ENCODE measurements at regions not wholly inside any gene's neighbourhood (a gene's known extent, or its start where the extent isn't known, plus 50 kb on each side); places are given as distances from the start of the nearest gene placed in this dataset.
"Not testable (repeated sequence)": the region's sequence is repeated elsewhere in the genome, so short reads cannot be mapped to it uniquely, and the experiment has no call there.

DNA sequence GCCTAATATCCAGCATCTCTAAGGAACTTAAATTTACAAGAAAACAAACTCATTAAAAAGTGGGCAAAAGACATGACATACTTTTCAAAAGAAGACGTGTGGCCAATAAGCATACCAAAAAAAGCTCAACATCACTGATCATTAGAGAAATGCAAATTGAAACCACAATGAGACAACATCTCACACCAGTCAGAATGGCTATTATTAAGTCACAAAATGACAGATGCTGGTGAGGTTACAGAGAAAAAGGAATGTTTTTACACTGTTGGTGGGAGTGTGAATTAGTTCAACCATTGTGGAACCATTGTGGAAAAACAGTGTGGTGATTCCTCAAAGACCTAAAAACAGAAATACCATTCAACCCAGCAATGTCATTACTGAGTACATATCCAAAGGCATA lies 83.5 kb upstream of the RBMS1 start:
- H3K27me3 ChIP-seq (ENCODE audit: insufficient read depth, low read length); H3K4me3 ChIP-seq (ENCODE audit: low read length); H3K9me3 ChIP-seq (ENCODE audit: low read depth, low read length): not testable (repeated sequence)
- H3K4me1 ChIP-seq (ENCODE audit: insufficient read depth, low read length): peaks cover 21% of the 10 kb centered on the region

DNA sequence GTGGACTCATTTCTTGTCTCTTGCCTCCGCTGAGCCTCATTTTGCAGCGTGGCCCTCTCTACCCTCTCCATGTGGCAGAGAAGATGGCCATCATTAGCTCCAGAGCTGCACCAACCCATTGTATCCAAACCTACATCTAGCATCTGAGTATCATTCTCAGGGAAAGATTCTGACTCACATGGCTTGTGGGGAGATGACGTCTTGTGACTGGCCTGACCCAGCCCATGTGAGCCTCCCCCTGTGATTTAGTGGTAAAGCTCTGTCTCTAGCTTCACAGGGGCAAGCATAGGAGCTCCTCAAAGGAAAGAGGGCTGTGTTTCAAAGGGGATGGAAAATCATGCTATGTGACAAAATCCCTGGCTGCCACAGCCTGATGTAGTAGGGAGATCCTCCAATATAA lies 87.4 kb upstream of the RBMS1 start:
- Histone ChIP-seq H3K4me1 (ENCODE audit: insufficient read depth, low read length) (peaks cover under 1% of the 10 kb centered on the region), H3K27me3 (ENCODE audit: insufficient read depth, low read length) (no peaks in the 10 kb centered on the region), H3K4me3 (ENCODE audit: low read length) (no peak overlapping the region), H3K9me3 (ENCODE audit: low read depth, low read length) (no peaks in the 10 kb centered on the region)

DNA sequence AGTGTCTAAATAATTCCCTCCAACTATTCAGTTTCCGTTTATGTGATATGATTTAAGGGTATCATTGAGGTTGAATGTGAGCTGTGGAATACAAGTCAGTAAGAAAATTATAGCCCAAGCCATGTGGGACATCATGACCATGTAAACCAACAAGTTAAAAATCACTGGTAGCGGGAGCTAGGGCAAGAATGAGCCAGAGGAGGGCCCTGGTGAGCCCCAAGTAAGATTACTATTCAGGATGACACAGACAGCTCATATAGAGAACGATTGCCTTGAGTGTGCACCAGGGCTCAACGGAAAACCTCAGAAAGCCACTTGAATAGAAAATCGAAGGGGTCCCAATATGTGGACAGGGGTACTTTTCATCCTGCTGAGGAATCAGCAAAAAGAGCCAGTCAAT lies 87.8 kb upstream of the RBMS1 start:
- H3K4me1 ChIP-seq (ENCODE audit: insufficient read depth, low read length): no peaks in the 10 kb centered on the region
- H3K4me3 ChIP-seq (ENCODE audit: low read length): no peak overlapping the region
- H3K27me3 ChIP-seq (ENCODE audit: insufficient read depth, low read length): no peaks in the 10 kb centered on the region
- H3K9me3 ChIP-seq (ENCODE audit: low read depth, low read length): no peaks in the 10 kb centered on the region

DNA sequence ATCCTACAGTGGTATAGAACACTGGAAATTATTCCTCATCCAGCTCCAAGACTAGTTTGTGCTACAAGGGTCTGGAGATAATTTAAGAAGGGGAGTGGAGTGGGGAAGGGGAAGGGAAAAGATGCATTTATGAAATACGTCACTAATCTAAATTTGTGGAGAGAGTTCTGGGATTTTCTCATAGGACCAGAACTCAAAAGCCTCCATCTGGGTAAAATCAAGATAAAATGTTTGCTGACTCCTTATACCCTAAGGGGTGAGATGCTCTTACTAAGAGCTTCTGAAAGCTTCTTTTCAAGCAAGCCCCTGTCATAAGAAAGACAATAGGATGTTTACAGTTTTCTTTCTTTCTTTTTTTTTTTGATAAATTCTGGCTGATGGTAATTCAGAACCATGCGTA lies 88.5 kb upstream of the RBMS1 start:
- no peaks in the 10 kb centered on the region for H3K9me3 ChIP-seq (ENCODE audit: low read depth, low read length)
- no peaks in the 10 kb centered on the region for H3K4me1 ChIP-seq (ENCODE audit: insufficient read depth, low read length)
- no peaks in the 10 kb centered on the region for H3K27me3 ChIP-seq (ENCODE audit: insufficient read depth, low read length)
- H3K4me3 ChIP-seq (ENCODE audit: low read length): no peak overlapping the region

DNA sequence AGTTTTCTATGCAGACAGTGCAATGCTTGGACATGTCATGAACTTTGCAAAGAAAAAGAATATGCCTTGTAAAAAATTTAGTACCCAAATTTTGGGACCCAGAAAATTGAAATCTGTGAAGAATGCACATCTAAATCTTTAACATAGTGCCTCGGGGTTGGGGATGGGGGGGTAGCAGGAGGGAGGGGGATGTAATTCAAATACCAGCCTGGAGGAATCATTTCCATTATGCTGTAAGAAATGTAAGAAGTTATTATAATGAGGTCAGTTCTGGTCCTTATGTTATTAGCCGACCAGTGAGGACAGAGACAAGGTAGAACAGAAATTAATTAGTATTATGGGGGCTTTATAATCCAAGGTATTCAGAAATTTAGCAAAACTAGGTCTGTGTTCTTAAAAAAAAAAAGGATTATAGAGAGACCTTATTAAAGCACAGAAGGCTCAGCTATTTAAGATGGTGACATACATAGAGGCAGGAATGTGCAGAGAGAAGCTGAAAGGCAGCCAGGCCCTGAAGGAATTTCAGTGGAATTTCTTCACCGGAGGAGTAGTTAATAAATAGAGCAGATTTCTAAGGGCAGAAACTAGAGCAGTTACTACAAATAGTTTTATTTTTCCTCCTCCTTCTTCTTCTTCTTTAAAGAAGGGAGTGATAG lies 89.0 kb upstream of the RBMS1 start:
- no peaks in the 10 kb centered on the region for H3K4me1 ChIP-seq (ENCODE audit: insufficient read depth, low read length)
- H3K9me3 ChIP-seq (ENCODE audit: low read depth, low read length): no peaks in the 10 kb centered on the region
- no peak overlapping the region for H3K4me3 ChIP-seq (ENCODE audit: low read length)
- no peaks in the 10 kb centered on the region for H3K27me3 ChIP-seq (ENCODE audit: insufficient read depth, low read length)

DNA sequence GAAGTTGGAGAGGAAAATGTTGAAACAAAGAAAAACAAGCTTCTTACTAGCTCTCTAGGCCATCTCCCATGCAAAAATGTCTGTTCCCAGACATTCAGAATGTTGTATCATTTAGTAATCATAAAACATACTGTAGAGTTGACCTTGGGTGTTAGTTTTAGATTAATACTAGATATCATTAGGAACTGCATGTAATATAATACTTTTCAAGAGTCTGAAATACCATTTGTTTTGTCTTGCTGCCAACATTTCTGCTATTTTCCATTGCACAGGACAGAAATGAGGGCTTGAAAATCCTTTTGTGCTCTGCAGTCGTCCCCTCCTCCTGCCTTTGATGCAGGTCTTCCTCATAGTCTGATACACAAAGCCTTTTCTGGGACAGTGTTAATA lies 89.5 kb upstream of the RBMS1 start:
- Histone ChIP-seq H3K4me3 (ENCODE audit: low read length) (no peak overlapping the region), H3K4me1 (ENCODE audit: insufficient read depth, low read length) (no peaks in the 10 kb centered on the region), H3K9me3 (ENCODE audit: low read depth, low read length) (no peaks in the 10 kb centered on the region), H3K27me3 (ENCODE audit: insufficient read depth, low read length) (no peaks in the 10 kb centered on the region)

DNA sequence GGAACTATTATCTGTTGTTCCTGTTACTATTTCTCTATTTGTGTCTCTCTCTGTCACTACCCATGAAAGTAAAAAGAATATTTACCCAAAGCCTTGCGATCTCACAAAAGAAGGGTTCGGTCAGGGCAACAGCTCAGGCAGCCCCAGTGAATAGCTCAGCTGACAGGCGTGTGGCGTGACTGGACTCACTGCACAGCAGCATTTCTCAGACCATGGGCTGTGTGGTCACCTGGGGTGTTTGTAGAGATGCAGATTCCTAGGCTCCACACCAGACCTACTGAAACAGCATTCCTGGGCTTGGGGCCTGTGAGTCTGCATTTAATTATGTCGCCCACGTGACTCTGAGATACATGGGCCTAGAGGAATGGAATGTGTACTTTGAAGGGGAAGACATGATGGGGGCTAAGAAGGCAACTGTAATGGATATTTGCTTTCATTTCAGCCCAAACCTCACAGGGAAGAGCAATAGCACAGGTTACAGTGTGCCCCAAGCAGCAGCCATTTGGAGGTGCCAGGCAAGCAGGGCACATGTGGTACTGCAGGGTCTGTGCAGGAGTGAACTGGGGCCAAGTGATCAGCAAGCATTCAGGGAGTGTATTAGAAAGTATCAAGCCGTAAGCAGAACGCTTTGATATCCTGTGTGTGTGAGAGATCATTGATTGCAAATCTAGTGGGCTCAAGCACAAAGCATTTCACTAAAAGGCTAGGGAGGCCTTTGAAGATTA lies 90.4 kb upstream of the RBMS1 start:
- Histone ChIP-seq H3K4me1 (ENCODE audit: insufficient read depth, low read length) (no peaks in the 10 kb centered on the region), H3K4me3 (ENCODE audit: low read length) (no peak overlapping the region), H3K9me3 (ENCODE audit: low read depth, low read length) (no peaks in the 10 kb centered on the region), H3K27me3 (ENCODE audit: insufficient read depth, low read length) (no peaks in the 10 kb centered on the region)

DNA sequence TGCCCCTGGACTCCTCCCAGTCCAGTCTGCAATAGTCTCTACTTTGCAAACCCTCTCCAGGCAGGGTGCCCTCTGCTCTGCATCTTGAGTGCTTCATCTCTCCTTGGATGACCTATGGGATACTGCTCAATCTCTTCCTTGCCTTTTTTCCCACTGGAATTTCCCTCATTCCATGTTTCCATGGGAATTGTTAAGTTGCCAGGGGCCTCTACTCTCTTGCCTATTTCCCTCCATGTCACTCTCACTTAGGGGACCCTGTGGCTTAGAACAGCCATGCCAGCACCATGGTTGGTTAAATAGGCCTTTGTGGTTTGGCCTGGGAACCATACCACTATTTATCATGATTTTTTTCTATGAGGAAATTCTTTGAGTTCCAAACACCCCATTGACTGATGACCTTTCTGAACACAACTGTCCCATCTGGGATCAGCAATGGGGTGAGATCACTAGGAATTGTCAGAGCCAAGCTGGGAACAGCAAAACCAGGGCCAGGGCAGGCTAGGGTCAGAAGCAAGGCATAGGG lies 91.4 kb upstream of the RBMS1 start:
- Histone ChIP-seq H3K27me3 (ENCODE audit: insufficient read depth, low read length) (no peaks in the 10 kb centered on the region), H3K4me3 (ENCODE audit: low read length) (no peak overlapping the region), H3K9me3 (ENCODE audit: low read depth, low read length) (no peaks in the 10 kb centered on the region), H3K4me1 (ENCODE audit: insufficient read depth, low read length) (no peaks in the 10 kb centered on the region)

DNA sequence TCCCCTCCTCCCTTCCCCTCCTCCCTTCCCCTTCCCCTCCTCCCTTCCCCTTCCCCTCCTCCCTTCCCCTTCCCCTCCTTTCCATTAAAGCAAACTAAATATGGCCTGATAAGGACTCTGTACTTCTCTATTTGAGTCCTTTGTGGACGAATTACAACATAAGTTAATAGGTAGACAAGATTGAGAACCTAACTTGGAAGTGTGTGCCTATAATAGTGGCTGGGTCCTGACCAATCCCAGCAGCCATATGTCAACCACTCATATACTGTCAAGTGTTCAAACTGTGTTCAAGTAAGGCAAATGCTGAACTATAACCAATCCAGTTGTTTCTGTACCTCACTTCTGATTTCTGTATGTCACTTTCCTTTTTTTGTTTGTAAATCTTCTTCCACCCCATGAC lies 97.1 kb upstream of the RBMS1 start:
- Histone ChIP-seq H3K4me3 (ENCODE audit: low read length) (no peak overlapping the region), H3K27me3 (ENCODE audit: insufficient read depth, low read length) (no peaks in the 10 kb centered on the region), H3K9me3 (ENCODE audit: low read depth, low read length) (no peaks in the 10 kb centered on the region), H3K4me1 (ENCODE audit: insufficient read depth, low read length) (peaks cover 9% of the 10 kb centered on the region)

DNA sequence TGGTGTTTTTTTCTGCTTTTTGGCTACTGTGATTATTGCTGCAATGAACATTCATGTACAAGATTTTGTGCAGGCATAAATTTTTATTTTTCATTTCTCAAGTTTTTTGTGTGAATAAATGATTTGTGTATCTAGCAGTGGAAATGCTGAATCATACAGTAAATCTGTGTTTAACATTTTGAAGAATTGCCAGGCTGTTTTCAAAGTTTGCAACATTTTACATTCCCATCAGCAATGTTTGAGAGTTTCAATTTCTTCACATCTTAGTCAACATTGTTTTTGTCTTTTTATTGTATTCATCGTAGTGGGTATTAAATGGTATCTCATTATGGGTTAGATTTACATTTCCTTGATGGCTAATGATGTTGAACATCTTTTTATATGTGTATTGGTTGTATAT lies 98.8 kb upstream of the RBMS1 start:
- H3K4me1 ChIP-seq (ENCODE audit: insufficient read depth, low read length): peaks cover 9% of the 10 kb centered on the region
- H3K27me3 ChIP-seq (ENCODE audit: insufficient read depth, low read length): no peaks in the 10 kb centered on the region
- no peak overlapping the region for H3K4me3 ChIP-seq (ENCODE audit: low read length)
- H3K9me3 ChIP-seq (ENCODE audit: low read depth, low read length): no peaks in the 10 kb centered on the region

DNA sequence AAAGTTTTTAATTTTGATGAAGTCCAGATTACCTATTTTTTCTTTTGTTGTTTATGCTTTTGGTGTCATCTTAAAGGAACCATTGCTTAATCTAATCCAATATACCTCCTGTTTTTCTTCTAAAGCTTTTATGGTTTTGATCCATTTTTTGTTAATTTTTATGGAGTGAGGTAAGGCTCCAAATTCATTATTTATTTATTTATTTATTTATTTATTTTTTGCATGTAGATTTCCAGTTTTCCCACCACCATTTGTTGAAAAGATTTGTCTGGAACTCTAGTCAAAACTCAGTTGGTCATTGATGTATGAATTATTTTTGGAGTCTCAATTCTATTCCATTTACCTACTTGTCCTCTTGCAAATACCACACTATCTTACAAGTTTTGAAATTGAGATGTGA lies 99.4 kb upstream of the RBMS1 start:
- Histone ChIP-seq H3K27me3 (ENCODE audit: insufficient read depth, low read length) (no peaks in the 10 kb centered on the region), H3K4me3 (ENCODE audit: low read length) (no peak overlapping the region), H3K4me1 (ENCODE audit: insufficient read depth, low read length) (peaks cover 9% of the 10 kb centered on the region)

DNA sequence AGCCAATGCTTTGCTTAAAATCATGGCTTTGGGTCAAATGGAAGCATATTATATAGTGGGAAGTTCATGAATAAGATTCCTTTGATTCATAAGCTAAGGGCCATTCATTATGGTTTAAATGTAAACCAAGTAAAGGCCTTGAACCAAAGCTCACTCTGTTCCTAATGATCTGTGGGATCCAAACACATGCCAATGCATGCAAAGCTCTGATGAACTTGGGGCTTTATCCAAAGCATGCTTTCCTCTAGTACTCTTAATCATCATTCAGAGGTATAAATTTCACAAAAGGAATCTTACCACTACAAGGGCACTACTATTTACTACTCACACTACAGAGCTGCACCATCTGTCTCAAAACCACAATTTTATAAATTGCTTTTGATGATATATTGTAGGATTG lies 102.8 kb upstream of the RBMS1 start:
- H3K4me1 ChIP-seq (ENCODE audit: insufficient read depth, low read length): peaks cover 2% of the 10 kb centered on the region
- H3K4me3 ChIP-seq (ENCODE audit: low read length): no peak overlapping the region
- no peaks in the 10 kb centered on the region for H3K27me3 ChIP-seq (ENCODE audit: insufficient read depth, low read length)
- no peaks in the 10 kb centered on the region for H3K9me3 ChIP-seq (ENCODE audit: low read depth, low read length)

More for the DNA sequence above, 99.4 kb upstream of the RBMS1 start:
- H3K9me3 ChIP-seq (ENCODE audit: low read depth, low read length): no peaks in the 10 kb centered on the region

DNA sequence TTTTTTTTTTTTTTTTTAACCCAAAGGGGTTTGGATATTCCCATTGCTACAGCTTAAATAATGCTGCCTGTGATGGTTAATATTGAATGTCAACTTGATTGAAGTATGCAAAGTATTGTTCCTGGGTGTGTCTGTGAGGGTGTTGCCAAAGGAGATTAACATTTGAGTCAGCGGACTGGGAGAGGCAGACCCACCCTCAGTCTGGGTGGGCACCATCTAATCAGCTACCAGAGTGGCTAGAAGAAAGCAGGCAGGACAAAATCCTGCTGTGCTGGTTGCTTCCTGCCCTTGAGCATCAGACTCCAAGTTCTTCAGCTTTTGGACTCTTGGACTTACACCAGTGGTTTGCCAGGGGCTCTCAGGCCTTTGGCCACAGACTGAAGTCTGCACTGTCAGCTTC lies 106.8 kb upstream of the RBMS1 start:
- H3K4me3 ChIP-seq (ENCODE audit: low read length); H3K27me3 ChIP-seq (ENCODE audit: insufficient read depth, low read length); H3K9me3 ChIP-seq (ENCODE audit: low read depth, low read length); H3K4me1 ChIP-seq (ENCODE audit: insufficient read depth, low read length): not testable (repeated sequence)

DNA sequence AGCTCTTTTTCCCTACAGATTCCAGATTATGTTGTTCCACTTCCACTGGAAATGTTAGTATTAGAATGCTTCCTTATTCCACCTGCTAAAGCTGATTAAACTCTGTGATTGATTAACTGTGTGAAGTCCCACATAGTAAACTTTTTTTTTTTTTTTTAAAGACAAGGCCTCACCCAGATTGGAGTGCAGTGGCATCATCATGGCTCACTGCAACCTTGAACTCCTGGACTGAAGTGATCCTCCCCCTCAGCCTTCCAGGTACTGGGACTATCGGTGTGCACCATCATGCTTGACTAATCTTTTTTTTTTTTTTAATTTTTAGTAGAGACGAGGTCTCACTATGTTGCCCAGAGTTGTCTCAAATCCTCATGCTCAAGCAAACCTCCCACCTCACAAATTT lies 108.5 kb upstream of the RBMS1 start:
- no peaks in the 10 kb centered on the region for H3K9me3 ChIP-seq (ENCODE audit: low read depth, low read length)
- H3K27me3 ChIP-seq (ENCODE audit: insufficient read depth, low read length): no peaks in the 10 kb centered on the region
- no peaks in the 10 kb centered on the region for H3K4me1 ChIP-seq (ENCODE audit: insufficient read depth, low read length)
- no peak overlapping the region for H3K4me3 ChIP-seq (ENCODE audit: low read length)

DNA sequence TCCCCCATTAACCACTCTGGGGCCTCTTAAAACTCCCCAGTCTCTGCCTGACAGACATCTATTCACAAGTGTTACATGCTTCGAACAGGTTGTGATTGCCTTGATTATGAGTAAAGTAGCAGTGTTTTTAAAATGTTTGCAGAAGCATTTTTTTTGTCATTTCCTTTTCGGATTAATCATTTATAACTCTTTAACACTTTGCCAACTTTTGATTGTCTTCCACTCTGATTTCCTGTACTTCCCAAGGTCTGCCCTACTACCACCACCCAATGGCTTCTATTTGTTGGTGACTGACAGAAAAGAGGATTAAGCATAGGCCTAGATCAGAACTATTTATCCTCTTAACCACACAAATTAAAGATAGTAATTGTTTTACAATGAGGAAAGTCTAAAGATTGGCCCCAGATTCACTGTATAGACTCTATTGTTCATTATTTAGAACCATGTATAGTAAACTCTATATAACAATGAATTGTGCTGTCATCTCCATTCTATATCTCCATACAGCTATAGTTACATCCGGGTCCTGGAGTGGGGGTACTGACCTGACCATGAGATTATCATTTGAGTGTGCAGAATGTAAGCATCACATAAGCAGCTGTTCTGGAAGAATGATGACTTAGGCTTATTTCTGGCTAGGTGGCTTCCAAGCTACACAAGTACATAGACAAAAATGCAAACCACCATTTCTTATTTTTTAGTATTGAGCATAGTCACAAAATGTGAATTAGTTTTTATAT lies 110.3 kb upstream of the RBMS1 start:
- Histone ChIP-seq H3K4me3 (ENCODE audit: low read length) (no peak overlapping the region), H3K27me3 (ENCODE audit: insufficient read depth, low read length) (no peaks in the 10 kb centered on the region), H3K4me1 (ENCODE audit: insufficient read depth, low read length) (no peaks in the 10 kb centered on the region), H3K9me3 (ENCODE audit: low read depth, low read length) (no peaks in the 10 kb centered on the region)

All from mononuclear cell (primary cell).